ENCODE measurements at regions not wholly inside any gene's neighbourhood (a gene's known extent, or its start where the extent isn't known, plus 50 kb on each side); places are given as distances from the start of the nearest gene placed in this dataset.

- ChIA-PET CTCF (no interaction called here), POLR2A (no interaction called here)
- H3K27ac Mint-ChIP-seq, result no peak overlapping the region
- no peak for ATAC-seq
- DNase-seq (ENCODE audit: low spot score), result no peak
- peaks cover 53% of the 10 kb centered on the region for H3K9me3 Mint-ChIP-seq
- H3K4me1 Mint-ChIP-seq, result 0 out of 2 replicates have a peak, but pooled peaks cover 3% of the 10 kb centered on the region
- no peak for TF ChIP-seq GTF2I (CRISPR knock-in tag; conservative IDR thresholded peaks at IDR 0.05)
- TF ChIP-seq NR1H2 (CRISPR knock-in tag; IDR thresholded peaks at IDR 0.05), result no peak
- TF ChIP-seq ZNF317 (CRISPR knock-in tag; IDR thresholded peaks at IDR 0.05; ENCODE audit: borderline replicate concordance, low read depth), result no peak
- no peak for TF ChIP-seq ATF1 (CRISPR knock-in tag; IDR thresholded peaks at IDR 0.05)
- TF ChIP-seq ZNF219 (CRISPR knock-in tag; IDR thresholded peaks at IDR 0.05; ENCODE audit: borderline replicate concordance), result no peak
- TF ChIP-seq EMX1 (CRISPR knock-in tag; IDR thresholded peaks at IDR 0.05), result no peak
- TF ChIP-seq, protein P1, sequence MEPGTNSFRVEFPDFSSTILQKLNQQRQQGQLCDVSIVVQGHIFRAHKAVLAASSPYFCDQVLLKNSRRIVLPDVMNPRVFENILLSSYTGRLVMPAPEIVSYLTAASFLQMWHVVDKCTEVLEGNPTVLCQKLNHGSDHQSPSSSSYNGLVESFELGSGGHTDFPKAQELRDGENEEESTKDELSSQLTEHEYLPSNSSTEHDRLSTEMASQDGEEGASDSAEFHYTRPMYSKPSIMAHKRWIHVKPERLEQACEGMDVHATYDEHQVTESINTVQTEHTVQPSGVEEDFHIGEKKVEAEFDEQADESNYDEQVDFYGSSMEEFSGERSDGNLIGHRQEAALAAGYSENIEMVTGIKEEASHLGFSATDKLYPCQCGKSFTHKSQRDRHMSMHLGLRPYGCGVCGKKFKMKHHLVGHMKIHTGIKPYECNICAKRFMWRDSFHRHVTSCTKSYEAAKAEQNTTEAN (CRISPR knock-in tag; IDR thresholded peaks at IDR 0.05), result no peak
- no peak for TF ChIP-seq KAT7 (CRISPR knock-in tag; IDR thresholded peaks at IDR 0.05; ENCODE audit: borderline replicate concordance)
- TF ChIP-seq CREM (CRISPR knock-in tag; IDR thresholded peaks at IDR 0.05), result no peak
- no peak for TF ChIP-seq E2F5 (CRISPR knock-in tag; IDR thresholded peaks at IDR 0.05)
- TF ChIP-seq ZNF263 (CRISPR knock-in tag; IDR thresholded peaks at IDR 0.05; ENCODE audit: low read depth), result no peak
- TF ChIP-seq TP53 (CRISPR knock-in tag; IDR thresholded peaks at IDR 0.05), result no peak
- no peak for TF ChIP-seq SMAD4 (CRISPR knock-in tag; IDR thresholded peaks at IDR 0.05)
- TF ChIP-seq ZNF138 (CRISPR knock-in tag; conservative IDR thresholded peaks at IDR 0.05), result no peak
- TF ChIP-seq, protein P2, sequence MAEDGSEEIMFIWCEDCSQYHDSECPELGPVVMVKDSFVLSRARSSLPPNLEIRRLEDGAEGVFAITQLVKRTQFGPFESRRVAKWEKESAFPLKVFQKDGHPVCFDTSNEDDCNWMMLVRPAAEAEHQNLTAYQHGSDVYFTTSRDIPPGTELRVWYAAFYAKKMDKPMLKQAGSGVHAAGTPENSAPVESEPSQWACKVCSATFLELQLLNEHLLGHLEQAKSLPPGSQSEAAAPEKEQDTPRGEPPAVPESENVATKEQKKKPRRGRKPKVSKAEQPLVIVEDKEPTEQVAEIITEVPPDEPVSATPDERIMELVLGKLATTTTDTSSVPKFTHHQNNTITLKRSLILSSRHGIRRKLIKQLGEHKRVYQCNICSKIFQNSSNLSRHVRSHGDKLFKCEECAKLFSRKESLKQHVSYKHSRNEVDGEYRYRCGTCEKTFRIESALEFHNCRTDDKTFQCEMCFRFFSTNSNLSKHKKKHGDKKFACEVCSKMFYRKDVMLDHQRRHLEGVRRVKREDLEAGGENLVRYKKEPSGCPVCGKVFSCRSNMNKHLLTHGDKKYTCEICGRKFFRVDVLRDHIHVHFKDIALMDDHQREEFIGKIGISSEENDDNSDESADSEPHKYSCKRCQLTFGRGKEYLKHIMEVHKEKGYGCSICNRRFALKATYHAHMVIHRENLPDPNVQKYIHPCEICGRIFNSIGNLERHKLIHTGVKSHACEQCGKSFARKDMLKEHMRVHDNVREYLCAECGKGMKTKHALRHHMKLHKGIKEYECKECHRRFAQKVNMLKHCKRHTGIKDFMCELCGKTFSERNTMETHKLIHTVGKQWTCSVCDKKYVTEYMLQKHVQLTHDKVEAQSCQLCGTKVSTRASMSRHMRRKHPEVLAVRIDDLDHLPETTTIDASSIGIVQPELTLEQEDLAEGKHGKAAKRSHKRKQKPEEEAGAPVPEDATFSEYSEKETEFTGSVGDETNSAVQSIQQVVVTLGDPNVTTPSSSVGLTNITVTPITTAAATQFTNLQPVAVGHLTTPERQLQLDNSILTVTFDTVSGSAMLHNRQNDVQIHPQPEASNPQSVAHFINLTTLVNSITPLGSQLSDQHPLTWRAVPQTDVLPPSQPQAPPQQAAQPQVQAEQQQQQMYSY (CRISPR knock-in tag; IDR thresholded peaks at IDR 0.05), result no peak
- no peak for TF ChIP-seq TCF7 (CRISPR knock-in tag; IDR thresholded peaks at IDR 0.05; ENCODE audit: low read depth)
- TF ChIP-seq ETV6 (CRISPR knock-in tag; IDR thresholded peaks at IDR 0.05), result no peak
- TF ChIP-seq, protein P3, sequence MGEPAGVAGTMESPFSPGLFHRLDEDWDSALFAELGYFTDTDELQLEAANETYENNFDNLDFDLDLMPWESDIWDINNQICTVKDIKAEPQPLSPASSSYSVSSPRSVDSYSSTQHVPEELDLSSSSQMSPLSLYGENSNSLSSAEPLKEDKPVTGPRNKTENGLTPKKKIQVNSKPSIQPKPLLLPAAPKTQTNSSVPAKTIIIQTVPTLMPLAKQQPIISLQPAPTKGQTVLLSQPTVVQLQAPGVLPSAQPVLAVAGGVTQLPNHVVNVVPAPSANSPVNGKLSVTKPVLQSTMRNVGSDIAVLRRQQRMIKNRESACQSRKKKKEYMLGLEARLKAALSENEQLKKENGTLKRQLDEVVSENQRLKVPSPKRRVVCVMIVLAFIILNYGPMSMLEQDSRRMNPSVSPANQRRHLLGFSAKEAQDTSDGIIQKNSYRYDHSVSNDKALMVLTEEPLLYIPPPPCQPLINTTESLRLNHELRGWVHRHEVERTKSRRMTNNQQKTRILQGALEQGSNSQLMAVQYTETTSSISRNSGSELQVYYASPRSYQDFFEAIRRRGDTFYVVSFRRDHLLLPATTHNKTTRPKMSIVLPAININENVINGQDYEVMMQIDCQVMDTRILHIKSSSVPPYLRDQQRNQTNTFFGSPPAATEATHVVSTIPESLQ (CRISPR knock-in tag; IDR thresholded peaks at IDR 0.05), result no peak
- no peak for TF ChIP-seq MYBL2 (CRISPR knock-in tag; IDR thresholded peaks at IDR 0.05)
- TF ChIP-seq, protein P4, sequence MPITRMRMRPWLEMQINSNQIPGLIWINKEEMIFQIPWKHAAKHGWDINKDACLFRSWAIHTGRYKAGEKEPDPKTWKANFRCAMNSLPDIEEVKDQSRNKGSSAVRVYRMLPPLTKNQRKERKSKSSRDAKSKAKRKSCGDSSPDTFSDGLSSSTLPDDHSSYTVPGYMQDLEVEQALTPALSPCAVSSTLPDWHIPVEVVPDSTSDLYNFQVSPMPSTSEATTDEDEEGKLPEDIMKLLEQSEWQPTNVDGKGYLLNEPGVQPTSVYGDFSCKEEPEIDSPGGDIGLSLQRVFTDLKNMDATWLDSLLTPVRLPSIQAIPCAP (CRISPR knock-in tag; IDR thresholded peaks at IDR 0.05), result no peak
- H3K36me3 Mint-ChIP-seq, result peaks cover 18% of the 10 kb centered on the region
- no peaks in the 10 kb centered on the region for H3K27me3 Mint-ChIP-seq (ENCODE audit: low read depth)
- H3K4me3 Mint-ChIP-seq, result no peak overlapping the region
Measured at GRCh38 chr16:76835779-76836300, 355.1 kb upstream of the MON1B start.

Data from WTC11 (cell line).